Tibial artery (tissue), 4 donors: ENCODE measurements at regions not wholly inside any gene's neighbourhood (a gene's known extent, or its start where the extent isn't known, plus 50 kb on each side); places are given as distances from the start of the nearest gene placed in this dataset.

Source experiments
- DNase-seq, 2 donors: peaks; one replicate each; pipeline ENCODE4 v3.0.0-alpha.2; 2019
- H3K27ac ChIP-seq, 2 donors: fragments of 200-600 bp; sonication (generic) in 1 of 2; 1 replicate in 1 of 2; 2 replicates in 1 of 2; pipeline ENCODE4 v1.5.1; 2018 to 2019; ENCODE audit warnings: mild to moderate bottlenecking in 1 of 2
- H3K27me3 ChIP-seq, 2 donors: fragments of 200-600 bp; sonication (generic) in 1 of 2; one replicate each; pipeline versions ENCODE4 v1.5.1 to v1.6.0; 2016 to 2019
- H3K36me3 ChIP-seq, 3 donors: fragments of 200-600 bp; sonication (generic) in 2 of 3; one replicate each; pipeline ENCODE4 v1.5.1; 2016 to 2019; ENCODE audit warnings: mild to moderate bottlenecking in 2 of 3
- H3K4me1 ChIP-seq, 4 donors: fragments of 200-600 bp; sonication (generic) in 2 of 4; 1 replicate in 3 of 4; 2 replicates in 1 of 4; pipeline ENCODE4 v1.5.1; 2016 to 2019
- H3K4me3 ChIP-seq, 2 donors: fragments of 200-600 bp; sonication (generic) in 1 of 2; 1 replicate in 1 of 2; 2 replicates in 1 of 2; pipeline ENCODE4 v1.5.1; 2018 to 2019; ENCODE audit warnings: mild to moderate bottlenecking in 2 of 2
- H3K9me3 ChIP-seq, 3 donors: fragments of 200-600 bp; sonication (generic) in 1 of 3; one replicate each; pipeline ENCODE4 v1.5.1; 2016 to 2019
- intact Hi-C: fragments of 100-400 bp; cut with DNase I; formaldehyde crosslinking; loops from one replicate; pipeline ENCODE4 v1.15.0; 2023; ENCODE audit warnings: low total_unique reads
- TF ChIP-seq, protein P1 (sequence below), 2 experiments: fragments of 200-600 bp in 1 of 2; fragments of 450-650 bp in 1 of 2; IDR thresholded peaks; one replicate each; pipeline ENCODE4 v1.5.1; 2017 to 2019; ENCODE audit warnings: antibody characterized with exemption in 2 of 2, mild to moderate bottlenecking in 1 of 2, moderate library complexity in 1 of 2

DNA sequence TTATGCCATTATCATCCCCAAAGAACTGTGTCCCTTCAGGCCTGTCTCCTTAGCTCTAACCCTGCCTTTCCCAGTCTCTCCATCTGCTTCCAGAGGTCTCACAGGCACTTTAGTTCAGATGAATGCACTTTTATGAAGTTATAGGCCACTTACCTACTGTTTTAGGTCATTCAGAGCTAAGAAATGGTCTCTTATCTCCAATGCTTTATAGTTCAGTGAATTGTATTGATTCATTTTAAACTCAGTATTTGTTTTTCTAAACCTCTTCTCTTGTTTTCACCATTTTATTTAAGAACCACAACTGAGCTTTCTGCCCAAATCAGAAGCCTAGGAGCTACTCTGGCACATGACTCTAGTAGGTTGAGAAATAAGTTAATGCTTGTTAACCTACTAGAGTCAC is 197.5 kb upstream of the ATP2B1 start:
- TF ChIP-seq, protein P1, sequence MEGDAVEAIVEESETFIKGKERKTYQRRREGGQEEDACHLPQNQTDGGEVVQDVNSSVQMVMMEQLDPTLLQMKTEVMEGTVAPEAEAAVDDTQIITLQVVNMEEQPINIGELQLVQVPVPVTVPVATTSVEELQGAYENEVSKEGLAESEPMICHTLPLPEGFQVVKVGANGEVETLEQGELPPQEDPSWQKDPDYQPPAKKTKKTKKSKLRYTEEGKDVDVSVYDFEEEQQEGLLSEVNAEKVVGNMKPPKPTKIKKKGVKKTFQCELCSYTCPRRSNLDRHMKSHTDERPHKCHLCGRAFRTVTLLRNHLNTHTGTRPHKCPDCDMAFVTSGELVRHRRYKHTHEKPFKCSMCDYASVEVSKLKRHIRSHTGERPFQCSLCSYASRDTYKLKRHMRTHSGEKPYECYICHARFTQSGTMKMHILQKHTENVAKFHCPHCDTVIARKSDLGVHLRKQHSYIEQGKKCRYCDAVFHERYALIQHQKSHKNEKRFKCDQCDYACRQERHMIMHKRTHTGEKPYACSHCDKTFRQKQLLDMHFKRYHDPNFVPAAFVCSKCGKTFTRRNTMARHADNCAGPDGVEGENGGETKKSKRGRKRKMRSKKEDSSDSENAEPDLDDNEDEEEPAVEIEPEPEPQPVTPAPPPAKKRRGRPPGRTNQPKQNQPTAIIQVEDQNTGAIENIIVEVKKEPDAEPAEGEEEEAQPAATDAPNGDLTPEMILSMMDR (IDR thresholded peaks at IDR 0.05) = no peak
- Histone ChIP-seq H3K27ac (no peak overlapping the region), H3K36me3 (no peaks in the 10 kb centered on the region), H3K4me1 (no peaks in the 10 kb centered on the region), H3K4me3 (no peak overlapping the region), H3K27me3 (no peaks in the 10 kb centered on the region), H3K9me3 (no peaks in the 10 kb centered on the region)
- no peak for DNase-seq
- intact Hi-C loops = no loop called here

DNA sequence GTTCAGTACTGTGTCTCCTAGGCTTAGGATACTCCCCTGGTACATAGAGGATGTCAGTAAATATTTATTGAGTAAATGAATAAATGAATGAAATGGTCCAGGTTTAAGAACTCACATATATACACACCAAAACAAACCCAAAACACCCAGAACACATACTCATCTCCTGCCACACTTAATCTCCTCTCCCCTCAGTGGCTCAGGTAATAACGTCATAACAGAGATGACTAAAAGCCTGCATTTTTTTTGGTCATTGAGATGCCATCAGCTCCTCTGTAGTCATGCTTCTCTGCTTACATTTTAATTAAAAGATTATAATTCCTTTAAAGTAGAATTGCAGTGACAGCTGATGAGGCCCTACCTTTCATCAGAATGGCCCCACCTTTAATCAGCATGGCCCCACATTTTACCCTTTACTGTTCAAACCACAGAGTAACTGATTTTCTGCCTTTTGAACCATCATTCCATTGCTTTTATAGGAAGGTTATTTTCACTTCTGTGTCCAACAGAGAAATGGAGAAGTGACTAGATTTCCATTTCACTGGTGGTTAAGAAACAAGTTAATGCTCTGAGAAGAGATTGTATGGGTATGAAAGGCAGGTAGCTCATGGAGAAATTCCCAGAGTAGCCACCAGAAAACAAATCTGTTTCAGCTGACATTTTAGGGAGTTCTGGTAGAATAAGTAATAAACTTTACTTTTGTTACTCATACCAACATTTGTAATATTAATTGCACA is 193.4 kb upstream of the ATP2B1 start:
- Histone ChIP-seq H3K27ac (no peak overlapping the region), H3K36me3 (no peaks in the 10 kb centered on the region), H3K27me3 (no peaks in the 10 kb centered on the region), H3K4me1 (no peaks in the 10 kb centered on the region), H3K9me3 (no peaks in the 10 kb centered on the region), H3K4me3 (no peak overlapping the region)
- intact Hi-C loops = no loop called here
- TF ChIP-seq, protein P1 (IDR thresholded peaks at IDR 0.05) = no peak
- no peak for DNase-seq

DNA sequence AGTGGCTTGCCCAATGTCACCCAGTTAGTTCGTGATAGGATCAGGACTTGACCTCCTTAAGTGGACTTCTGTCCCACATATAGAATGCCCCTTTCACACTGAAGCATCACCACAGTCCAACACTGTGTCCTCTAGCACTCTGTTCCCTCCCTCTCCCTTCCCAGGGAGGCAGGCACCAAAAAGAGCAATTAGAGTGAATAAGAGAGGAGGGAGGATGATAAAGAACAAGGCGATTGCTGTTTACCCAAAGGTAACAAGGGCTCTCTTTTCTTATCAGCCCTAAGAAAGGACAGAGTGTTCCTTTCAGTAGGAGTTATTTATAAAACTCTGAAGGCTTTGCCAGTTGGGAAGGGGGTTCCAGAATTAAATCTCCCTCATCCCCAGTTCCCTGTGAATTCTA is 192.7 kb upstream of the ATP2B1 start:
- intact Hi-C loops = no loop called here
- no peaks in the 10 kb centered on the region for H3K4me1 ChIP-seq
- no peaks in the 10 kb centered on the region for H3K36me3 ChIP-seq
- H3K9me3 ChIP-seq = no peaks in the 10 kb centered on the region
- no peak for DNase-seq
- H3K4me3 ChIP-seq = no peak overlapping the region
- TF ChIP-seq, protein P1 (IDR thresholded peaks at IDR 0.05) = no peak
- H3K27me3 ChIP-seq = no peaks in the 10 kb centered on the region
- H3K27ac ChIP-seq = no peak overlapping the region

DNA sequence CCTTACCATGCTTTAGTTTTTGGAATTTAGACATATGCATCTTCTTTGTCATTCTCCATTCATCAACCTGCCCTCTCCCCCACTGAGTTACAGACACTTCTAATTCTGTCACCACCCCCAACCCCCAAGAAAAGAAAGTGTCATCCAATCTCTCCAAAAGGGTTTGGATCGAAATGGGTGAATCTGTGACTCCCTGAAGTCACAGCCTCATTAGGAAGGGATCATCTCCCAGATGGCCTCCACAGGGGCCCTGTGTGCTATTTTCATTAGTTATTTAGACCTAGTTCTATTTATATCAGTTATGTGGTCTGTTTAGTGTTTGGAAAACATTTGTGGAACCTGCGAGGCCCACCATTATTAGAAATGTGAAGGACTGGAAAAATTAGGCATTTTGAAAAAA is 191.0 kb upstream of the ATP2B1 start:
- H3K4me1 ChIP-seq = no peaks in the 10 kb centered on the region
- intact Hi-C loops = no loop called here
- H3K27me3 ChIP-seq = no peaks in the 10 kb centered on the region
- no peaks in the 10 kb centered on the region for H3K9me3 ChIP-seq
- DNase-seq = no peak
- TF ChIP-seq, protein P1 (IDR thresholded peaks at IDR 0.05) = no peak
- H3K27ac ChIP-seq = no peak overlapping the region
- H3K4me3 ChIP-seq = no peak overlapping the region
- no peaks in the 10 kb centered on the region for H3K36me3 ChIP-seq

DNA sequence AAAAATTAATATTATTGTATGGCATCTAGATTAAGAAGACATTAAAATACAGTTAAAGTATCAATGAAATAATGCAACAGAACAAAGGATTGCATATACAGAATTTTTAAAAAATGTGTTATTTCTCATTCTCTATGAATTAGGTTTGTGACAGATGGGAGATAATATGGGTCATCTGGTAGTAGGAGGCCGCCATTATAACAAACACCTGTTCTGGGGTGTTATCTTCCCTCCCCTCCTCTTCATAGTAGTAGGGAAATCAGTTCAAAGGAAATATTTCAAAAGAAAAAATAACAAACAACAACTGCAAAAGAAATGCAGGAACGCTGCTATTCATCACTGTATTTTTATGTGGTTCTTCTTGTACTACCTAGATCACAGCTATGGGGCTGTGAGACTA is 187.0 kb upstream of the ATP2B1 start:
- no peak overlapping the region for H3K4me3 ChIP-seq
- no peaks in the 10 kb centered on the region for H3K36me3 ChIP-seq
- H3K9me3 ChIP-seq = no peaks in the 10 kb centered on the region
- TF ChIP-seq, protein P1 (IDR thresholded peaks at IDR 0.05) = no peak
- intact Hi-C loops = no loop called here
- H3K27ac ChIP-seq = no peak overlapping the region
- H3K27me3 ChIP-seq = no peaks in the 10 kb centered on the region
- H3K4me1 ChIP-seq = no peaks in the 10 kb centered on the region
- DNase-seq = no peak

DNA sequence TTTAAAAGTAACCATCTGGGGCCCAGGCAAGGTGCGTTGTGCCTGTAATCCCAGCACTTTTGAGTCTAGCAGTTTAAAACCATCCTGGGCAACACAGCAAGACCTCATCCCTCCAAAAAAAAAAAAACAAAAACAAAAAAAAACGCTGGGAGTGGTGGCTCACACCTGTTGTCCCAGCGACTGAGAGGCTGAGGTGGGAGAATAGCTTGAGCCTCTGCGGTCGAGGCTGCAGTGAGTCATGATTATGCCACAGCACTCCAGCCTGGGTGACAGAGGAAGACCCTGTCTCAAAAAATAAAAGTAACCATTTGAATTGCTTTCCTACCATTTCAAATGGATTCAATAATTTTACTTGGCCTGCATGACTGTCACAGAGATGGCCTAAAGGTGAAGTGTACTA is 186.5 kb upstream of the ATP2B1 start:
- Histone ChIP-seq H3K27me3 (no peaks in the 10 kb centered on the region), H3K4me3 (no peak overlapping the region), H3K4me1 (no peaks in the 10 kb centered on the region), H3K9me3 (no peaks in the 10 kb centered on the region), H3K27ac (no peak overlapping the region), H3K36me3 (no peaks in the 10 kb centered on the region)
- intact Hi-C loops = no loop called here
- TF ChIP-seq, protein P1 (IDR thresholded peaks at IDR 0.05) = no peak
- no peak for DNase-seq
